NCI-H2171 treated with DMSO at 0.1 percent for 48 hours (cell line): ENCODE measurements at regions not wholly inside any gene's neighbourhood (a gene's known extent, or its start where the extent isn't known, plus 50 kb on each side); places are given as distances from the start of the nearest gene placed in this dataset.
A peak's percentile ranks its signal among the peaks of the same experiment; 100 is the strongest.
"Not testable (repeated sequence)": the region's sequence is repeated elsewhere in the genome, so short reads cannot be mapped to it uniquely, and the experiment has no call there.

ENCODE experiments used
- DNase-seq: peaks from one replicate; lab custom pipeline; 2025; lab: John Stamatoyannopoulos, UW

DNA sequence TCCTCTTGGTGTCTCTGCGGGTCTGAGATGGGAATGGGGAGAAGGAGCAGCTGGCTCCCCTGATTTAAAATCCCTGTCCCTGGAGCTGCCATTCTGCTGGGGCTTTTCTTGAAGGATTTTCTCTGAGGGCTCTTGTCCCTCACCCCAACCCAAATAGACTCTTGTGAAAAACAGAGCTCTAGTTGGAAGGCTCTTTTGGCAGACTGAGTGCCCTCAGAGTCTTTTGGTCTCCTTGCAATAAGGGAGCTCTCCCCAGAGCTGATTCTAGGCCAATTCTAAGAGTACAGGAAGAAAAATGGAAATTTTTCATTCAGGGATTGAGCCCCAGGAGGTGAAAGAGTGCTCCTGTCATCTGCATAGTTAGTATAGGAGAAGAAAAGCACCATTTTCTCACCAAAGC is 238.3 kb downstream of the COG6 start:
- DNase-seq: no peak

DNA sequence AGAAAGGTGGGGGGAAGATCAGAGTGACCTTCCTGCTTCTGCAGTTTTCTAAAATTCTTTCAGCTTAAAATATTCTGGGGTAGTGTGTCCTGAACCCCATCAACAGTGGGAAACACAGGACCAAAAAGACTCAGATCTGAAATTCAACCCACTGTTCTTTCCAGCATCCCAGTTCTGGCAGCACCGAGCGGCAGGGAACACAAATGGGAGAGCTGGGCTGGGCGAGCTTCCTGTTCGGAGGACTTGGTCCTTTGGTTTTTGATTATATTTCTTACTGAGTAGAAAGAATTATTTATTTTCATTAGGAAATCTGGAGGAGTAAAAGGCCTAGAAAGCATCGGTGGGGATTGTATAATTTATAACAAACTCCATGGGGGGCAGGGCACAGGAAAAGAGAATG is 239.1 kb downstream of the COG6 start:
- DNase-seq: no peak

DNA sequence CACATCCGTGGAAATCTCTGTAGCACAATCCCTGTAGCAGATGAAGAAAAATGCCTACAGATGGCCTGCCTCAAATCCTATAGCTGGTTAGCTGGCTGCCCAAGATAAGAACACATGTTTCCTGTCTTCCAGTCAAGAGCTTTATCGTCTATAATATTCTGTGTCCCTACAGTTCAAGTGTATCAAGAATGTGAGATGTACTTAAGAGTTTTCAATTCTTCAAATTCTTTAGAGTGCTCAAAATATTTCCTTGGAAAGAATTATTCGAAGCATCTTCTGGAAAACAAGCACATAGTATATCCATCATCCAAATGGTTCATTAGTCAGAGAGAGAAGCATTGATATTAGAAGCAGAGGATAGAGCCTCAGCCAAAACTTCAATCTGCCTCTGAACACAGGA is 239.8 kb downstream of the COG6 start:
- no peak for DNase-seq

DNA sequence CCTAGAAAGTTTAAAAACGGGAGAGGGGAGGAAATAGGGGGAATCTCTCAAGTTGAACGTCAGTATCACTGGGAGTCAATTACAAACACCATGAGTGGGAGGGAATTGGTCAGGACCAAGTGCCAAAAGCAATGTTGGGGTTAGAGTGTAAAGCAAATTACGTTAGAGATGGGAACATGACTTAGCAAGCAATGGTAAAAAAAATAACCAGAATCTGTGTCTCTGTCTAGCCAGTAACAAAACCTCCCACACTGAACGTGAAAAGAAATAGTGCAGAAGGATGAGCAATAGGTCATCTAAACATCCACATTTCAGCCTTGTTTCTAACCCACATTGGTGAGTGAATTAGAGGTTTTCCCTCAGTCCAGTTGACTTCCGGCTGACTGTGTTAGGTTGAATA is 242.2 kb downstream of the COG6 start:
- no peak for DNase-seq

DNA sequence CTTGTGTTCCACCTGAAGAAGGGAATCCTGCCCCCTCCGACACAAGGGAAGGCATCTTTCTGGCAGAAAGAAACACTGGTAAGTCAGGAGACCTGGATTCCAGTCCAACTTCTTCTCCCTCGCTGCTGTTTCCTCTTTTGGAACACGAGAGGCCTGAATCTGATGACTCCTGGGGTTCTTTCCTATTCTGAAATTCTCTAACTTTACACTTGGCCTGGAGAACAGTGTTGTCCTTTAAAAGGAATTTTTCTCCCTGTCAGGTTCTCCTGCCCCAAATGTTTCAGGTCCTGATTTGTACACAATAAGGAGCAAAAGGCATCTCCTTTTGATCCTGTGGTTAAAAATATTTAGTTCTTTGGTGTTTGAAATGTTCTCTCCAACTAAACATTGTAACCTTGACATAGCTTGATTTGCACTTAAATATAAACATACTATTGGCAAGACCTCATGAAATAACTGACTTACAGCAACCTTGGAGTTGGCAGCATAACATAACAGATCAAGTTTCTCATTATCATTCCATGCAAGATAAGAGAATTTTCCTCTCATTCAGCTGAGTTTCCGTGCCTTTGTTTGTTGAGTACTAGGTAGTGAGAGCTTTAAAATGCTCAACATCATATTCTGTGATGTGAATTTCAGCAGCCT is 244.8 kb downstream of the COG6 start:
- DNase-seq: no peak

DNA sequence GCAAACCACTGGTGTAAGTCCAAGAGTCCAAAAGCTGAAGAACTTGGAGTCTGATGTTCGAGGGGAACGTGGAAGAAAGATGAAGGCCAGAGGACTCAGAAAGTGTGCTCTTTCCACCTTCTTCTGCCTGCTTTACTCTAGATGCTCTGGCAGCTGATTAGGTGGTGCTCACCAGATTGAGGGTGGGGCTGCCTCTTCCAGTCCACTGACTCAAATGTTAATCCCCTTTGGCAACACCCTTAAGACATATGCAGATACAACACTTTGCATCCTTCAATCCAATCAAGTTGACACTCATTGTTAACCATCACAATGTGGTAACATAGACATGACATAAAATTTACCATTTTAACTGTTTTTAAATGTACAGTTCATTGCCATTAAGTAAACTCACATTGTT is 249.5 kb downstream of the COG6 start:
- DNase-seq: no peak

DNA sequence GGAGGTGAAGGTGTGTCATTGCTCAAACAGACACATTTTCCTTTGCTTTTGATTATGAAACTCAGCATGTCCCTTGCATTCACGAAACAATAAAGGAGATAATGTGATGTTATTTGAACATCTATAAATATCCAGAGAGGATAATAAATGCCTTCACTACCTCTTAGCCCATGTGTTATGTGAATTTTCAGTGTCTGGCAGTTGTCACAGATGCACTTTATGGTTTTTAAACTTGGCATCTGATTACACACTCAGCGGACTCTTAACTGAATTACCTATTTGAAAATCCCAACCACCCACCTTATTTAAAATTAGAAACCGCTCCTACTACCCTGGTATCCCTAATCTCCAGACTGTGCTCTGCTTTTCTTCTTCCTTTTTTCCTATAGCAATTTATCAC is 254.2 kb downstream of the COG6 start:
- no peak for DNase-seq

DNA sequence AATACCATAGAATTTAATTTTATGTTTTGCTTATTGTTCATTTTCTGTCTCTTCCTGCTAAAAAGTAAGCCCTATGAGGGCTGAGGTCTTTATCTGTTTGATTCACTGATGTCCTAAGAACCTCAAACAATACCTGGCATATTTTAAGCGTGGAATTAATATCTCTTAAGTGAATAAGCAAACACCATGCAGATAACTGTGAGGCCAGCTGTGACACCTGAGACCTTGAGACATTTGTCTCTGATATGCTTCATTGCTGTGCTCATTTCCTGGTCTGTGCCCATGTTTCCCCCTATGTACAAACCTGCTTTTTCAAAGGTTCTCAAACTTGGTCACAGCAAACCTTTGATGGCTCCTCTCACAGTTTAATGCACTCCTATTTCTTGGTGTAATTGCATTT is 254.6 kb downstream of the COG6 start:
- DNase-seq: peak; percentile 44

DNA sequence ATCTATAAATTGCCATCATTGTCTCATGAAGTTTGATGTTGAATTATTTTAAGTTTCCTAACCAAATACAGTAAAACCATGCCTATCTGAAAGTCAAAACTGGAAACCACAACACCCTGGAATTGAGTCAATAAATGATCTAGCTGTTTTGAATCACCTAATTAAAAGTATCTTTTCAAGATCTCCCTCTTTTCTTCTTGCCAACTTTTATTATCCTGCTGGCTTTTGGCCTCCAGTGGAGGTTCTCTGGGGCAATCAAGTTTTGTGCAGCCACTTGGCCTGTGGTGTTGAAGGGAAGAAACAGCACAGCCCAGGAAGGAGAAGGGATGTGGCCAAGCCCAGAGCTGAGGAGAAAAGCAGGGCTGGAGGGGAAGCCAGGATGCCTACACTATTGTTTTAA is 255.4 kb downstream of the COG6 start:
- no peak for DNase-seq

DNA sequence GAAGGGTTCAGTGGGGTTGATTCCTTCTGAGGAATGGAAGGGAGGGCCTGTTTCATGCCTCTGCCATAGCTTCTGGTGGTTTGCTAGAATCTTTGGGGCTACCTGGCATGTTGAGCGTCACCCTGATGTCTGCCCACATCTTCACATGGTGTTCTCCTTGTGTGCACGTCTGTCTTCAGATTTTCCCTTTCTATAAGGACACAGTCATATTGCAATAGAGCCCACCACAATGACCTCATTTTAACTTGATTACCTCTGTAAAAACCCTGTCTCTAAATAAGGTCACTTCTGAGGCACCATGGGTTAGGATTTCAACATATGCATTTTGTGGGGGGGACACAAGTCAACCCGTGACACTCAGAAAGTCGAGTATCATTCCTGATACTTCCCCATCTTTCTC is 257.9 kb downstream of the COG6 start:
- no peak for DNase-seq

DNA sequence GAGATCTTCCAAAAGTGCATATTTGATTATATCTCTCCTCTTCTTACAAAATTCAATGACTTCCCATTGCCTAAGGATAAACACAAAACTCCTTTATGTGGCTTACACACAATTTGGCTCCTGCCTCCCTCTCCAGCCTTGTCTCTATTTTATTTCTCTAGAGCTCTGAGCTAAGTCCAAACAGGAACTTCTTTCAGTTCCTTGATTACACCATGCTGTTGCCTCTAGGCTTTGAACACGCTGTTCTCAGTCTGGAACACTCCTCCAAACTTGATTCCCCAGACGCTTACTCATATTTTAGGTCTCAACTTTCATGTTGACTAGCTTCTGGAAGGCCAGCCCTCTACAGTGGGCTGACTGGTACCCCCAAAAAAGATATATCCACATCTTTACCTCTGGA is 258.5 kb downstream of the COG6 start:
- no peak for DNase-seq

DNA sequence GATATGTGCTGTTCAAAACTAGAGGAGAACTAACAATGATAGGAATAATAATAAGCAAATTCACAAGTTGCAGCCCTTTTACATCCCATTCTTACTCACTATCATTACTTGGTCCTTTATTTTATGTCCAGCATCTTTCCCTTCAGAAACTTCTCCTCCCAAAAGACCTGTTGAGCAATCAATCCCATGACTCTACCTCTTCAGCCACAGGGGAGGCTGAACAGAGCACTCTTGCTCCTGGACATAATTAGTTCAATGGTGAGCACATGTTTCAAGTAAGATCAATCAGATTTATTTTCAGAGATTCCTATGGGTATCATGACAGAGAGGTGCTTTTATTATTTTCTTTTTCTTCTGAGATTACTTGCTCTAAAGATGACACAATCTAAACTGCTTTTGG is 260.0 kb downstream of the COG6 start:
- no peak for DNase-seq

DNA sequence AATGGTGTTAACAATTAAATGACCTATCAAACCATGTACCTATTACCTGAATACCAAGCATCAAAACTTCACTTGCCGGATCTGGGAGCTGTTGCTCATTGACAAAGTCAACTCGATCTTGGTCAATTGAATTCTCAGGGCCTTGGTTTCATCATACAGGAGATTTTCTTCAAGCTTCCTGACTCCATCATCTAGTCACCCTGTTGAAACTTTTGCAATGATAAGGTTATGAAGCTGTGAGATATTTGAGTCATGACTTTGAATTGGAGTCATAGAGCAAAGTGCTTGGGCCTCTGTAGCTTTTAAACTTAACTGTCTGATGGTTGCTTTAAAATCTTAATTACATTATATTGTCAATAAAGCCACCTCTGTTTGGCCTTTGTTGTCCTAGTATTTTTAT is 260.9 kb downstream of the COG6 start:
- no peak for DNase-seq

DNA sequence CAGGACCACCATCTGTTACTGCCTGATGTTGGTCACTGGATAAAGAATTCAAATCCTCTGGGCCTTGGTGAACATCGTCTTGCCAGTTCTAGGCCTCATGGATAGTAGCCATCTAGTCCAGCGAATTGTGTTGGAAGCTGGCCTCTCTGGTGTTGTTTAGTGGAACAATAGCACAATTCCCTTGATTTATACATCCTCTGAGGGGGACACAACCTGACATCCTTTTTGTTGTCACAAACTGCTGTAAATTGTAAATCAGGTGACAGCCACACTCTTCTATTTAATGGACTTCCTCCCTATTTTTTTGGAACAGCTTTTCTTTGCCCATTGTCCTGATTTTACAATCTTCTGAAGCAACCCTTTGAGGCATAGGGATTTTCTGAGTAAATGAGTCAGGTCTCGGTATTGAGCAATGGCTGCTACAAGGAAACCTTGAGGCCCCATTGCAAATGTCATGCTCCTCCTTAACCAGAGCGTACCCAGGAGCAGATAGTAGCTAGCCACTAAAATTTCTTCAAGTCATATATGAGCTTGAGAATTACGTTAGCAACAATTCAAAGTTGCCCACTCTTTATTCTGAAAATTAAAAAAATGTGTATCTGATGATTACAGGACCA is 263.3 kb downstream of the COG6 start:
- DNase-seq: no peak

DNA sequence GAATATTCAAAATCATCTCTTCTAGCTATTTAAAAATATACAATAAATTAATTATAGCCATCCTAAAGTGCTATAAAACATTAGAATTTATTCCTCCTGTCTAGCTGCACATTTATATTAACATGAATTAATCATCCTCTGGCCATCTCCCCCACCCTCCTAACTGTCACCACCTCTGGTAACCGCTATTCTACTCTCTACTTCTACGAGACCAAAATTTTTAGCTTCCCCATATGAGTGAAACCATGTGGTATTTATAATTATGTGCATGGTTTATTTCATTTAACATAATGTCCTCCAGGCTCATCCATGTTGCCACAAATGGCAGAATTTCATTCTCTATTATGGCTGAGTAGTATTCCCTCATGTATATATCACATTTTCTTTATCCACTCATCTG is 265.2 kb downstream of the COG6 start:
- DNase-seq: no peak

DNA sequence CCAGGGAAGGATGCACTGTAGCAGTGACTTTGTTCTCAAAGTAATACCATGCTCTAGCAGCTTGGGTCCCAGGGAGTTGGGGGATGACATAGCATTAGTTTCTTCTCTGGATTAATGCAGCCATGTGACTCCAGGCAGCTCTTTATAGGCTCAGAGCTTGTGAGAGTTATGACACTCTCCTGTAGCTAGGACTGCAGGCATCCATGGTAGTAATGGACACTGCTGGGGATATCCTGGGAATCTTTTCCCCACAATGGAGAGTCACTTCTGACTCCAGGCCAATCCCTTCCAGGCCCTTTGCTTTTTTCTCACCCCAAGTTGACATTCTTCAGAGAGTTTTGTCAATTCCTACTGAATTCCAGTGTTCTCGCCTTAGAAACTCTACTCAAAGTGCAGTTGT is 270.9 kb downstream of the COG6 start:
- no peak for DNase-seq

DNA sequence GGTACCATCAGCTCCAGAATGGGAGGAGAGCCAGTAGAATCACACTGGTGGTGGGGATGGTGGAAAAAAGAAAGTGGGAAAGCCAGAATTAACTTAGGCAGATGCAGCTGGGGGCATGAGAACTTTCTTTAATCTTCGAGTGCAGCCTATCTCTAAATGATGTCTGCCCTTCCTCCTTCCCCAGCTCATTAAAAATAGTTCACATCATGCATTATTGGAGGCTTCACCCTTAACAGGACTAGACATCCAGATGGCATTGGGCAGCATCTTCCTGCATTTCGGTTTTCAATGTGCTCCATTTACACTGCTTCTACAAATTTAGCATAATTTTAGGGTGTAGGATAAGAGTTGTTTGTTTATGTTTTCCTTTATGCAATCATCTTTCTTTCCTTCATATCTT is 272.8 kb downstream of the COG6 start:
- DNase-seq: no peak

DNA sequence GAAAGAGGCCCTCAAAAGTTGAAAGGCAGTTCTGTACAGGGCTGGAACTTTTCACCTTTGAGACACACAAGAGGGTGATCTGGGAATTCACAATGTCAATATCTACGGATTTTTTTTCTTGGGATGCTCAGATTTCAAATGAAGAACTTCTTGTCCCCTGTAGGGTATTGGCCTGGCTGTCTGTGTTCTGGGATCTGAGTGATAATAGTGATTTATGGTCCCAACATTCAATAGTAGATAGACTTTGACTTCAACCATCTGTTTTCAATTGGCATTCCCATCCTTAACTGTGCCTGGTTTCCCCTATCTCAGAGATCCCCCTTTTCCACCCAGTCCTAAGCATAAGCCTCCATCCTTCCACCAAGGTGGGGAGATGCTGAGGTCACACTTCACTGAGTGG is 274.1 kb downstream of the COG6 start:
- DNase-seq: peak; percentile 10

DNA sequence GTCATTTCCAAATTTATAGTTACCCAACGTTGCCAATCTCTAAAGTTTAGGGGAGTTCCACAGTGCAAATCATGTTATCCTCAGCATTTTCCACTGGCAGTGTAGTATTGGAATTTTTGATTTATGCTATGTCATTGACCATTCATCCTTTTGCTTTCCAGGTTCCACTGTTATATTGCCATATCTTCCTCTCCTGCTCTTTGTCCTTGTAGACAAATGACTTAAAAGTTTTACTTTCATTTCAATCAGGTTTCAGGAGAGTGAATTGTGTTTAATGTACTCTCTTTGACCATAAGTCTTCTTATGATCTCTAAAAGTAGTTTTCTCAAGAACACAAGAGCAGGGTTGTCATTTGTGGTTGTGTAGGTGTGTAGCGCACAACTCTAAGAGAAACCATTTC is 274.6 kb downstream of the COG6 start:
- DNase-seq: no peak

DNA sequence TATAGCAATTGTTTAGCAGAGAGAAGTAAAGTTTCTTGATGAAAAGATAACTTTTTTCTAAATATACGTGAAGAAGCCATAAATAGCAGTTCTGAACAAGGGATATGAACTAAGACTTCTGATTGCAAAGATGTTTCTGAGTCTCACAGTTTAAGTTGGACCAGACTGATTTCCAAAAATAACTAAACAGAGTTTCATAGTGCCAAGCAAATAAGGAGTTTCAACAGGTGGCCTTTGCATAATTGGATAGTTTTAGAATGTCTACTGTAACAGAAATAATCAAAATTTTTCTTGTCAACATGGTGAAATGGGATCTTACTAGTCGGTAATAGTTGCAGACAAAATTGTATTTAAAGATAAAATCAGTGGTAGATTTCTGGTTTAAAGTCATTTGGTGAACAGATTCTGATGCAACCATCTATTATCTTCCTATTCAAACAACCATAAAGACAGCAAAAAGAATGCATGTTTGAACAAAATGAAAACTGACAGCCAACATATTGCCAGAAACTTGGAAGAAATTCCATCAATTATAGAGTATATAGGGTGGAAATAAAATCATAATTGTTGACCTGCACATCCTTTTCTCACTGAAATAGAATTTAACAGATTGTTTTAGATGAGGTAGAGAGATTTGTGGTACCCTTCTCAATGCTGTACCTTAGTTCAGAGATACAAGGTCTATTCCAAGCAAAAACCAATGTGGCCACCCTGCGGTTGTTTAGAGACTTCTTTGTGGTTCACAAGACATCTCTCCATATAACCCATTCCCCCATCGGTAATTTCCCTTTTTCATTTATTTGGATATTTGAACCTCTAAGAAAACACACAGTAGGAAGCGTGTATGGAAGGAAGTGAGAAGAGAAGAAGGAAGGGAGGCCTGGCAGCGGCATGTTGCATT is 275.3 kb downstream of the COG6 start:
- no peak for DNase-seq

DNA sequence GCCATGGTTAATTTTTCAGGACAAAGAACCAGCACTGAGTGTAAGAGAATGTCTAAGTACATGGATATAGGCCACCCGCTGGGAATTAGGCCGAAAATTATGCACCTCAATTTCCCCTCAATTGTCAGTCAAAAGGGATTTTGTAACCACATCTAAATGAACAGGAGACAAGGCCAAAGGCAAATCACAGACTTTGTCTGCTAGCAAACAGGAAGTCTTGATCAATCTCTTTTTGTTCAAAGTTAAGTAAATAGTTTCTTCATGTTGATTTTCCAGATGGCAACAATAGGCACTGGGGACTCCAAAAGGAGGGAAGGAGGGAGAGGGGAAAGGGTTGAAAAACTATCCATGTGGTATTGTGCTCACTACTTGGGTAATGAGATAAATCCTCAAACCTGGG is 276.0 kb downstream of the COG6 start:
- no peak for DNase-seq

DNA sequence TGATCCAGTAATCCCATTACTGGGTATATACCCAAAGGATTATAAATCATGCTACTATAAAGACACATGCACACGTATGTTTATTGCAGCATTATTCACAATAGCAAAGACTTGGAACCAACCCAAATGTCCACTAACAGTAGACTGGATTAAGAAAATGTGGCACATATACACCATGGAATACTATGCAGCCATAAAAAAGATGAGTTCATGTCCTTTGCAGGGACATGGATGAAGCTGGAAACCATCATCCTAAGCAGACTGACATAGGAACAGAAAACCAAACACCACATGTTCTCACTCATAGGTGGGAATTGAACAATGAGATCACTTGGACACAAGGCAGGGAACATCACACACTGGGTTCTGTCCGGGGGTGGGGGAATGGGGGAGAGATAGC is 277.1 kb downstream of the COG6 start:
- not testable (repeated sequence) for DNase-seq

DNA sequence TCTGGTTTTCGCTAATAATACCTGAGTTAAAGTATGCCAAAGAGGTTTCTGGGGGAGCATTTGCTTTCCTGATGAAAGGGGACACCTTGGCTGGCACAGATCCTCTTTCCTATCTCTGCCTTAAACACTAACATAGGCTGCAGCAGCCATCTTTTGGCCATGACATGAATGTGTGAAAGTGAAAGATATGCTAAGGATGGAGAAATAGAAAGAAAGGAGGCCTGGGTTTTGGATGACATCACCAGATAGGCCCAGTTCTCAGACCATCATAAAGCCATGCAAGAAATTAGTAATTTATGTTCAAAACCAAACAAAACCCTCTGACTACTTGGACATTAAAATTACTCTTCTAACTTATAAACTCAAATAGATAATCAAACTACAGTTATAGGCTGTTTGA is 279.7 kb downstream of the COG6 start:
- no peak for DNase-seq
